Lung (tissue), 11 donors: ENCODE measurements at regions not wholly inside any gene's neighbourhood (a gene's known extent, or its start where the extent isn't known, plus 50 kb on each side); places are given as distances from the start of the nearest gene placed in this dataset.
"Not testable (repeated sequence)": the region's sequence is repeated elsewhere in the genome, so short reads cannot be mapped to it uniquely, and the experiment has no call there.

ENCODE experiments used
- ATAC-seq: fragments of 200-7000 bp; cut with Tn5 transposase; one replicate; pipeline ENCODE4 v1.9.1; 2020; ENCODE audit warnings: moderate number of reproducible peaks; ENCODE audit not compliant: insufficient read depth, low FRiP score
- DNase-seq, 3 donors: peaks; one replicate each; pipeline ENCODE4 v3.0.0-alpha.2; 2013 to 2017
- H3K27ac ChIP-seq, 2 donors: one replicate each; pipeline ENCODE4 v1.5.1; 2013; ENCODE audit warnings: mild to moderate bottlenecking in 2 of 2, moderate library complexity in 2 of 2, control low read depth in 1 of 2, inconsistent platforms in 1 of 2, low read depth in 1 of 2, low read length in 1 of 2
- H3K27me3 ChIP-seq, 3 donors: one replicate each; pipeline ENCODE4 v1.5.1; 2013; ENCODE audit warnings: low read length in 2 of 3; ENCODE audit not compliant: control insufficient read depth in 3 of 3, insufficient read depth in 3 of 3
- H3K36me3 ChIP-seq, 4 donors: one replicate each; pipeline ENCODE4 v1.5.1; 2013; ENCODE audit warnings: low read length in 4 of 4, mild to moderate bottlenecking in 1 of 4, moderate library complexity in 1 of 4; ENCODE audit not compliant: control insufficient read depth in 4 of 4, insufficient read depth in 4 of 4
- H3K4me1 ChIP-seq, 5 donors: one replicate each; pipeline ENCODE4 v1.5.1; 2013; ENCODE audit warnings: low read length in 5 of 5, mild to moderate bottlenecking in 2 of 5, moderate library complexity in 1 of 5; ENCODE audit not compliant: control insufficient read depth in 5 of 5, insufficient read depth in 5 of 5
- H3K4me3 ChIP-seq: one replicate; pipeline ENCODE4 v1.5.1; 2013; ENCODE audit warnings: mild to moderate bottlenecking, control low read depth, moderate library complexity
- H3K9ac ChIP-seq, 2 donors: one replicate each; pipeline ENCODE4 v1.5.1; 2013; ENCODE audit warnings: low read length in 2 of 2, control low read depth in 1 of 2; ENCODE audit not compliant: insufficient read depth in 1 of 2
- H3K9me3 ChIP-seq, 4 donors: one replicate each; pipeline ENCODE4 v1.5.1; 2013; ENCODE audit warnings: low read length in 3 of 4, mild to moderate bottlenecking in 1 of 4, moderate library complexity in 1 of 4; ENCODE audit not compliant: control insufficient read depth in 4 of 4, insufficient read depth in 3 of 4
- WGBS, 2 donors: extraction: QIAGEN DNeasy Blood & Tissue Kit; methylation state at CpG; one replicate each; pipeline ENCODE4 v1.1.7; 2013; 5-methylcytosine and 5-hydroxymethylcytosine counted together
- TF ChIP-seq, protein P1 (sequence below): IDR thresholded peaks from 2 replicates; pipeline ENCODE4 v1.5.1; 2012; ENCODE audit warnings: mild to moderate bottlenecking; ENCODE audit errors: control extremely low read depth, extremely low read depth
- donor health status: control.
- donor health status: control.
- donor health status: Bipolar disorder and iron deficiency.
- donor health status: healthy.
- donor health status: DM: yes; HTN: yes; CAD: no.

DNA sequence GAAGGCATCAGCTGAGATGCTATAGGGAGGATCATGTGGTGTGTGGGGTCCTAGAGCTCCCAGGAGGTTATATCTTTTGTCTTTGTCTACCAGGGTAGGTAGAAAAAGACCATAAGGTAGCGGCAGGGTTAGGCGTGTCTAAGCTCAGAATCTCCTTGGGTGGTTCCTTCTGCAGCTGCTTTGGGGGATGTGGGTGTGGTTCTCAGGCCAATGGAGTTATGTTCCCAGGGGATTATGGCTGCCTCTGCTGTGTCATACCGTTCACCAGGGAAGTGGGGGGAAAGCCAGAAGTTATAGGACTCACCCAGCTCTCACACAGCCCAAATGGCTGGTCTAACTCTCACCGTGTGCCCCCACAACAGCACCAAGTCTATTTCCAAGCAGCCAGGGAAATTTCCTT, 107.4 kb upstream of the ADGRB3 start:
- ATAC-seq (no peak), DNase-seq (no peak)
- Histone ChIP-seq H3K4me1 (no peaks in the 10 kb centered on the region), H3K9me3 (no peaks in the 10 kb centered on the region), H3K36me3 (no peaks in the 10 kb centered on the region), H3K27me3 (no peaks in the 10 kb centered on the region), H3K4me3 (no peak overlapping the region), H3K9ac (no peak overlapping the region), H3K27ac (no peak overlapping the region)
- TF ChIP-seq, protein P1, sequence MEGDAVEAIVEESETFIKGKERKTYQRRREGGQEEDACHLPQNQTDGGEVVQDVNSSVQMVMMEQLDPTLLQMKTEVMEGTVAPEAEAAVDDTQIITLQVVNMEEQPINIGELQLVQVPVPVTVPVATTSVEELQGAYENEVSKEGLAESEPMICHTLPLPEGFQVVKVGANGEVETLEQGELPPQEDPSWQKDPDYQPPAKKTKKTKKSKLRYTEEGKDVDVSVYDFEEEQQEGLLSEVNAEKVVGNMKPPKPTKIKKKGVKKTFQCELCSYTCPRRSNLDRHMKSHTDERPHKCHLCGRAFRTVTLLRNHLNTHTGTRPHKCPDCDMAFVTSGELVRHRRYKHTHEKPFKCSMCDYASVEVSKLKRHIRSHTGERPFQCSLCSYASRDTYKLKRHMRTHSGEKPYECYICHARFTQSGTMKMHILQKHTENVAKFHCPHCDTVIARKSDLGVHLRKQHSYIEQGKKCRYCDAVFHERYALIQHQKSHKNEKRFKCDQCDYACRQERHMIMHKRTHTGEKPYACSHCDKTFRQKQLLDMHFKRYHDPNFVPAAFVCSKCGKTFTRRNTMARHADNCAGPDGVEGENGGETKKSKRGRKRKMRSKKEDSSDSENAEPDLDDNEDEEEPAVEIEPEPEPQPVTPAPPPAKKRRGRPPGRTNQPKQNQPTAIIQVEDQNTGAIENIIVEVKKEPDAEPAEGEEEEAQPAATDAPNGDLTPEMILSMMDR: no peak
- WGBS, 2 donors: 84 to 90% methylated on average over 4 of the region's 4 CpGs

DNA sequence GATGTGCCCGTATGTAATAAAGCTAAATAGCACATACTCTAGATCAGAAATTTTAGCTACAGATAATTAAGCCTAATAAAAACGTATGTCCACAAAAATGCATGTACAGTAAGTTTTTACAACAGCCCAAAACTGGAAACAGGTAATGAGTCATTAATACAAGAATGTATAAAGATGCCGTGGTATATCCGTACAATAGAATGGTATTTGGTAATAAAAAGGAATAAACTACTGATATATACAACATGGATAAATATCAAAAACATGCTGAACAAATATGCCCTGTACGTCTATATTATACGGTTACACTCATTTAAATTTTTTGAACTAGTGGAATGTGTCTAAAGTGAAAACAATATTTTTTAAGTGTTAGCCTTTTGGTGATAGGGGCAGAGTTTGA, 128.2 kb upstream of the ADGRB3 start:
- no peak overlapping the region for H3K9ac ChIP-seq
- H3K27ac ChIP-seq: no peak overlapping the region
- H3K27me3 ChIP-seq: no peaks in the 10 kb centered on the region
- TF ChIP-seq, protein P1: no peak
- DNase-seq (no peak), ATAC-seq (no peak)
- no peaks in the 10 kb centered on the region for H3K4me1 ChIP-seq
- no peak overlapping the region for H3K4me3 ChIP-seq
- H3K36me3 ChIP-seq: no peaks in the 10 kb centered on the region
- H3K9me3 ChIP-seq: peaks cover 0 to 2% (median 0%) of the 10 kb centered on the region in 4 donors
- 80 to 88% methylated on average over 6 of the region's 6 CpGs for WGBS, 2 donors

DNA sequence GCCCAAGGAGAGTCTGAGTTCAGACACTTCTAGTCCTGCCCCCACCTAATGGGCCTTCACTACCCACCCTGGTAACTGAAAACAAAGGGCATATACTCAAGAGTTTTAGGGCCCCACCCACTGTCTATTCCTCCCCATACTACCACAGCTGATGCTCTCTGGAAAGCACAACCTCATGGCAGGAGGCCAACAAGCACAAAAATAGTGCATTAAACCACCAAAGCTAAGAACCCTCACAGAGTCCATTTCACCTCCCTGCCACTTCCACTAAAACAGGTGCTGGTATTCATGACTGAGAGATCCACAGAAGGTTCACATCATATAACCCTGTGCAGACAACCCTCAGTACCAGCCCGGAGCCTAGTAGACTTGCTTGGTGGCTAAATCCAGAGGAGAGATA, 132.1 kb upstream of the ADGRB3 start:
- Histone ChIP-seq H3K4me1 (no peaks in the 10 kb centered on the region), H3K9ac (no peak overlapping the region), H3K4me3 (no peak overlapping the region), H3K27ac (no peak overlapping the region), H3K27me3 (no peaks in the 10 kb centered on the region), H3K9me3 (peaks cover 0 to 2% (median 0%) of the 10 kb centered on the region in 4 donors), H3K36me3 (no peaks in the 10 kb centered on the region)
- ATAC-seq (no peak), DNase-seq (no peak)
- WGBS, 2 donors: 84 to 91% methylated on average over 1 of the region's 1 CpG
- TF ChIP-seq, protein P1: no peak

DNA sequence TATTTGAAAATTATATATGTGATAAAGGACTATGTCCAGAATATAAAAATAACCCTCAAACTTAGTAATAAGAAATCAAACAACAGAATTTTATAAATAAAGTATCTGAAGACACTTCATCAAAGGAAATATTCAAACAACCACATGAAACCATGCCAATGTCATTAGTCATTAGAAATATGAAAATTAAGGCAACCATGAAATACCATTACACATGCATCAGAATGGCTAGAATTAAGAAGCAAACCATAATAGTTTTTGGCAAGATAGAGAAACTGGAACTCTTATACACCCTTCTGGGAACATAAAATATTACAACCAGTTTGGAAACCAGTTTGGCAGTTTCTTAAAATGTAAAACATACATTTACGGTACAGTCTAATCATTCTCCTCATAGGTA, 137.2 kb upstream of the ADGRB3 start:
- H3K27ac ChIP-seq: no peak overlapping the region
- H3K4me1 ChIP-seq: no peaks in the 10 kb centered on the region
- 83 to 90% methylated on average over 1 of the region's 1 CpG for WGBS, 2 donors
- H3K36me3 ChIP-seq: no peaks in the 10 kb centered on the region
- TF ChIP-seq, protein P1: no peak
- ATAC-seq (no peak), DNase-seq (no peak)
- H3K27me3 ChIP-seq: no peaks in the 10 kb centered on the region
- H3K4me3 ChIP-seq: no peak overlapping the region
- H3K9ac ChIP-seq: no peak overlapping the region
- H3K9me3 ChIP-seq: peaks cover 0 to 5% (median 0%) of the 10 kb centered on the region in 4 donors

DNA sequence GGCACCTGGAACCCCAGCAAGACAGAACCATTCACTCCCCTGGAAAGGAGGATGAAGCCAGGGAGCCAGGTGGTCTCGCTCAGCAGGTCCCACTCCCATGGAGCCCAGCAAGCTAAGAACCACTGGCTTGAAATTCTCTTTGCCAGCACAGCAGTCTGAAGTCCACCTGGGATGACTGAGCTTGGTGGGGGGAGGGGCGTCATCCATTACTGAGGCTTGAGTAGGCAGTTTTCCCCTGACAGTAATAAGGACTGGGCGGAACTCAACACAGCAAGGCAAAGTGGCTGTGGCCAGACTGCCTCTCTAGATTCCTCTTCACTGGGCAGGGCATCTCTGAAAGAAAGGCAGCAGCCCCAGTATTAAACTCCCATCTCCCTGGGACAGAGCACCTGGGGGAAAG, 140.2 kb upstream of the ADGRB3 start:
- H3K36me3 ChIP-seq, ATAC-seq: not testable (repeated sequence)
- 91 to 96% methylated on average over 3 of the region's 3 CpGs for WGBS, 2 donors

More for the DNA sequence above, 140.2 kb upstream of the ADGRB3 start:
- not testable (repeated sequence) for H3K27ac ChIP-seq, DNase-seq, H3K9me3 ChIP-seq, H3K4me1 ChIP-seq, H3K27me3 ChIP-seq, H3K9ac ChIP-seq, H3K4me3 ChIP-seq
